ENCODE measurements at regions not wholly inside any gene's neighbourhood (a gene's known extent, or its start where the extent isn't known, plus 50 kb on each side); places are given as distances from the start of the nearest gene placed in this dataset.

DNA sequence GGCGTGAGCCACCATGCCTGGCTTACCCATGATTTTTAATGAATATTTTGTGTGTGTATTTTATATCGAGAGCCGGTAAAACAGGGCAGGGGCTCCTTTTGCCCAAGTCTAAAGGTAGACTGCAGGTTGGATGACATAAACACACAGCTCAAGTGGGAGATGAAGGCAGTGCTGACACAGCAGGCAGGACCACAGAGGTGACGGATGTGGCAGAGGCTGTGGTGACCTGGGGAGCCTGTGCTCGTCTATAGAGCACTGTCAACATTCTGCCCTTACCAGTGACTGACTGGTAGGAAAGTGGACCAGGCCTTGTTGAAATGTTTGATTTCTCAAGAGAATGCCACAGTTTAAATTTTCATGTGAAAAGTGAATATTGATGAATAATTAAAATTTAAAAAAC is 137.5 kb downstream of the ZFP64 start:
- TF ChIP-seq, protein P1, sequence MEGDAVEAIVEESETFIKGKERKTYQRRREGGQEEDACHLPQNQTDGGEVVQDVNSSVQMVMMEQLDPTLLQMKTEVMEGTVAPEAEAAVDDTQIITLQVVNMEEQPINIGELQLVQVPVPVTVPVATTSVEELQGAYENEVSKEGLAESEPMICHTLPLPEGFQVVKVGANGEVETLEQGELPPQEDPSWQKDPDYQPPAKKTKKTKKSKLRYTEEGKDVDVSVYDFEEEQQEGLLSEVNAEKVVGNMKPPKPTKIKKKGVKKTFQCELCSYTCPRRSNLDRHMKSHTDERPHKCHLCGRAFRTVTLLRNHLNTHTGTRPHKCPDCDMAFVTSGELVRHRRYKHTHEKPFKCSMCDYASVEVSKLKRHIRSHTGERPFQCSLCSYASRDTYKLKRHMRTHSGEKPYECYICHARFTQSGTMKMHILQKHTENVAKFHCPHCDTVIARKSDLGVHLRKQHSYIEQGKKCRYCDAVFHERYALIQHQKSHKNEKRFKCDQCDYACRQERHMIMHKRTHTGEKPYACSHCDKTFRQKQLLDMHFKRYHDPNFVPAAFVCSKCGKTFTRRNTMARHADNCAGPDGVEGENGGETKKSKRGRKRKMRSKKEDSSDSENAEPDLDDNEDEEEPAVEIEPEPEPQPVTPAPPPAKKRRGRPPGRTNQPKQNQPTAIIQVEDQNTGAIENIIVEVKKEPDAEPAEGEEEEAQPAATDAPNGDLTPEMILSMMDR (IDR thresholded peaks at IDR 0.05), result no peak
- no peak for TF ChIP-seq ZFX (IDR thresholded peaks at IDR 0.05; ENCODE audit: borderline replicate concordance)

Measured in 22Rv1 (cell line).